ENCODE measurements at regions not wholly inside any gene's neighbourhood (a gene's known extent, or its start where the extent isn't known, plus 50 kb on each side); places are given as distances from the start of the nearest gene placed in this dataset.

DNA sequence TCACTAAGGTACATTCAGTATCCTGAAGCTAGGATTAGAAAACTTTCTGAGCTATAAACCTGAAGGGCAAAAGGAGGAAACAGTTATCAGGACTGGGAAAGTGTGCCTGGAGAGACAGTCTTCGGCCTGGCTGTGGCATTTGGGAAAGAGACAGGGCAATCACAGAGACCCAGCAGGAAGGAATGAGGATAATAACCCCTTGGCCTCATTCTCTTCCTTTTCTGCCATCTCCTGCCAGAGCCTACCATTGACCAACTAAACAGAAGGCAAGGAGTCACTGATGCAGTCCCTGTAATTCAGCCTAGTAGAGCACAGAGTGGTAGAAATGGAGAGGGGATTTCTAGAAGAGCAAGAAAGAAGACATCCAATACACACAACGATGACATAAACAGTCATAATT lies 359.4 kb downstream of the HDGFL1 start:
- H3K27ac ChIP-seq (ENCODE audit: low read depth in 2 of 2, low read length in 2 of 2): no peak overlapping the region
- no peaks in the 10 kb centered on the region for H3K9me3 ChIP-seq (ENCODE audit: control insufficient read depth in 2 of 2, low read length in 2 of 2)
- no peaks in the 10 kb centered on the region for H3K4me1 ChIP-seq (ENCODE audit: control insufficient read depth in 2 of 2, insufficient read depth in 2 of 2, low read length in 2 of 2)
- H3K27me3 ChIP-seq (ENCODE audit: control insufficient read depth in 2 of 2, insufficient read depth in 2 of 2, low read length in 2 of 2): no peaks in the 10 kb centered on the region
- H3K36me3 ChIP-seq (ENCODE audit: control insufficient read depth in 2 of 2, insufficient read depth in 2 of 2, low read length in 2 of 2): no peaks in the 10 kb centered on the region
- no peak overlapping the region for H3K4me3 ChIP-seq (ENCODE audit: low read length in 2 of 2)
- no peak overlapping the region for H3K9ac ChIP-seq (ENCODE audit: low read depth in 1 of 2, low read length in 2 of 2)

DNA sequence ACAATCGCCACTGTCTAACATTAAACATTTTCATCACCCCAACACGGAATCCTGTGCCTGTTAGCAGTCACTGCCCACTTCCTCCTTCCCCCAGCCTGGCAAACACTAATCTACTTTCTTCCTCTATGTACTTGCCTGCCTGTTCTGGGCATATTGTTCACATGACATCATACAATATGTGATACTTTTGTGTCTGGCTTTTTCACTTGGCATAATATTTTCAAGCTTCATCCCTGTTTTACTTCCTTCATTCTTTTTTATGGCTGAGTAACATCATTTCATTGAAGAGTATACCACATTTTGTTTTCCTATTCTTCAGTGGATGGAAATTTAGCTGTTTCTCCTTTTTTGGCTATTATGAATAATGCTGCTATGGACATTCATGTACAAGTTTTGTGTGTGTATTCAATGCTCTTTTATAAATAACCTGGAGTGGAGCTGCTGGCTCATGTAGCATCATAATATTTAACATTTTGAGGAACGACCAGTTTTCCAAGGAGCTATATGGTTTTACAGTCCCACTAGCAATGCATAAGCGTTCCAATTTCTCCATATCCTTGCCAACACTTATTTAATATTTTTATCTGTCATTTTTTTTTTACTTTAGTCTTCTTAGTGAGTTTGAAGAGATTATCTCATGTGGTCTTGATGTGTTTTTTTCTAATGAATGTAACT lies 360.1 kb downstream of the HDGFL1 start:
- Histone ChIP-seq H3K9ac (ENCODE audit: low read depth in 1 of 2, low read length in 2 of 2) (no peak overlapping the region), H3K36me3 (ENCODE audit: control insufficient read depth in 2 of 2, insufficient read depth in 2 of 2, low read length in 2 of 2) (no peaks in the 10 kb centered on the region), H3K27me3 (ENCODE audit: control insufficient read depth in 2 of 2, insufficient read depth in 2 of 2, low read length in 2 of 2) (no peaks in the 10 kb centered on the region), H3K4me3 (ENCODE audit: low read length in 2 of 2) (no peak overlapping the region), H3K27ac (ENCODE audit: low read depth in 2 of 2, low read length in 2 of 2) (no peak overlapping the region), H3K9me3 (ENCODE audit: control insufficient read depth in 2 of 2, low read length in 2 of 2) (no peaks in the 10 kb centered on the region), H3K4me1 (ENCODE audit: control insufficient read depth in 2 of 2, insufficient read depth in 2 of 2, low read length in 2 of 2) (no peaks in the 10 kb centered on the region)

DNA sequence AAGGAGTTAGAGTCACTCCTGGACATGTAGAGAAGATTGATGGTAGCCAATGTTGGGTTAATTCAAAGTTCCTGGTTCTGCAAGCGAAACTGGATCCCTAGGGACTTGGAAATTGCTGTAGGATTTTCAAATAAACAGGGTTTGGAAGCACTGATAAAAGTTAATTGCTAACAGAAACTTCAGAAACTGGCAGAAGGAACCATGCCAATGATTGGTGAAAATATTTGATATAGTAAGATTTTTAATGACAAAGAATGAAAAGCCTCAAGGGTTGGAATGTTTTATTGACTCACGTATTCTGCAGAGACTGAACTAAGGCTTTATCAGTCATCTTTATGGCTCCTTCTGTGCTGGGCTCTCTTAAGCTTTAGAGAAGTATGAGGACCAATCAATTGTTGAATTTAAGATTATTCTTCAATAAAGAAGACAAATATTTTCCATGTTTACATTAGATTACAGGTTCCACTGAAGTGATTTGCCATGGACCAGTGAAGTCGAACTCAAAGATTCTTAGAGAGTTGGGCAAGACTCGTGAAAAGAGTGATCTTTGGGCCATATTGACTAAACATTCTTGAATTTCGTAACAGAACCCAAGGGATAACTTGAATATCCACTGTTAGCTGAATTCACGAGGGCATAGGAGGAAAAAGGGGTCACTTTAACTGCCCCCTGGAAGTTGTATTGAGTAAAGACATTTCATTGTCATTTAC lies 371.4 kb downstream of the HDGFL1 start:
- Histone ChIP-seq H3K4me3 (ENCODE audit: low read length in 2 of 2) (no peak overlapping the region), H3K27ac (ENCODE audit: low read depth in 2 of 2, low read length in 2 of 2) (no peak overlapping the region), H3K36me3 (ENCODE audit: control insufficient read depth in 2 of 2, insufficient read depth in 2 of 2, low read length in 2 of 2) (no peaks in the 10 kb centered on the region), H3K9me3 (ENCODE audit: control insufficient read depth in 2 of 2, low read length in 2 of 2) (peaks cover 0 to 2% of the 10 kb centered on the region in 2 donors), H3K9ac (ENCODE audit: low read depth in 1 of 2, low read length in 2 of 2) (no peak overlapping the region), H3K4me1 (ENCODE audit: control insufficient read depth in 2 of 2, insufficient read depth in 2 of 2, low read length in 2 of 2) (no peaks in the 10 kb centered on the region), H3K27me3 (ENCODE audit: control insufficient read depth in 2 of 2, insufficient read depth in 2 of 2, low read length in 2 of 2) (no peaks in the 10 kb centered on the region)

DNA sequence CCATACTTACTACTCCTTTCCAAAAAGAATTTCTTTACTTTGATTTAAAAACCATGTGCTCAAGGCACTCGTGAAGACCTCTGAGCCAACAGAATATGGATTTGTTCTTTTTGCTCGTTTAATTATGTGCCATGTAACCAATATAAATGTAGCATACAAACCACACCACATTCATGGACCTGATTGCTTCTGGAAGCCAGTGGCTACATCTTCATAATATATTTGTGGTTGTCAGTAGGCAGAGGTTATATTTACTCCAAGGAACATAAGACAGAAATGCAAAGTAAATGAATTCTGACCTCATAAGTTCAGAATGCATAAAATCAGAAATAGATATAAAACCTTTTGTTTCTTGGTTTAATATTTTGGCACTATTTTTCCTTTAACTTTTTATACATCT lies 373.0 kb downstream of the HDGFL1 start:
- no peak overlapping the region for H3K27ac ChIP-seq (ENCODE audit: low read depth in 2 of 2, low read length in 2 of 2)
- H3K9ac ChIP-seq (ENCODE audit: low read depth in 1 of 2, low read length in 2 of 2): no peak overlapping the region
- no peak overlapping the region for H3K4me3 ChIP-seq (ENCODE audit: low read length in 2 of 2)
- H3K4me1 ChIP-seq (ENCODE audit: control insufficient read depth in 2 of 2, insufficient read depth in 2 of 2, low read length in 2 of 2): no peaks in the 10 kb centered on the region
- no peaks in the 10 kb centered on the region for H3K36me3 ChIP-seq (ENCODE audit: control insufficient read depth in 2 of 2, insufficient read depth in 2 of 2, low read length in 2 of 2)
- H3K9me3 ChIP-seq (ENCODE audit: control insufficient read depth in 2 of 2, low read length in 2 of 2): peaks cover 0 to 2% of the 10 kb centered on the region in 2 donors
- H3K27me3 ChIP-seq (ENCODE audit: control insufficient read depth in 2 of 2, insufficient read depth in 2 of 2, low read length in 2 of 2): no peaks in the 10 kb centered on the region

DNA sequence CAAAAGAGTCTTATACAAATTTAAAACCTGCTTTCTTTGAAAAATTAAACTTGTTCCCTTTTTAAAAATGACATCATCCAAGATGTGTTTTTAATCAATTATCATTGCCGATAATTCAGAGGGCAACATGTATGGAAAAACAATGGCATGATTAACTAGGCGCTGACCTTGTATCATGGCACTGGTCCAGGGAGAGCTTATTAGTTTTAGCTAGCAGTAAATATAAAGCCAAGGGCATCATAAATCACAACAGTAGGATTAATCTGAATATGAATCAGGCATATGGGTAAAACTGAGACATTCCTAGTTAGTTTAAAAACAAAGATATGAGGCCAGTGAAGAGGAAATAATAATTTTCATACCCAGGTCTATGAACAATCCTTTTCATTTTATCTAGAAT lies 374.0 kb downstream of the HDGFL1 start:
- Histone ChIP-seq H3K27me3 (ENCODE audit: control insufficient read depth in 2 of 2, insufficient read depth in 2 of 2, low read length in 2 of 2) (no peaks in the 10 kb centered on the region), H3K4me3 (ENCODE audit: low read length in 2 of 2) (no peak overlapping the region), H3K36me3 (ENCODE audit: control insufficient read depth in 2 of 2, insufficient read depth in 2 of 2, low read length in 2 of 2) (no peaks in the 10 kb centered on the region), H3K4me1 (ENCODE audit: control insufficient read depth in 2 of 2, insufficient read depth in 2 of 2, low read length in 2 of 2) (no peaks in the 10 kb centered on the region), H3K9ac (ENCODE audit: low read depth in 1 of 2, low read length in 2 of 2) (no peak overlapping the region), H3K27ac (ENCODE audit: low read depth in 2 of 2, low read length in 2 of 2) (no peak overlapping the region), H3K9me3 (ENCODE audit: control insufficient read depth in 2 of 2, low read length in 2 of 2) (peaks cover 0 to 2% of the 10 kb centered on the region in 2 donors)

DNA sequence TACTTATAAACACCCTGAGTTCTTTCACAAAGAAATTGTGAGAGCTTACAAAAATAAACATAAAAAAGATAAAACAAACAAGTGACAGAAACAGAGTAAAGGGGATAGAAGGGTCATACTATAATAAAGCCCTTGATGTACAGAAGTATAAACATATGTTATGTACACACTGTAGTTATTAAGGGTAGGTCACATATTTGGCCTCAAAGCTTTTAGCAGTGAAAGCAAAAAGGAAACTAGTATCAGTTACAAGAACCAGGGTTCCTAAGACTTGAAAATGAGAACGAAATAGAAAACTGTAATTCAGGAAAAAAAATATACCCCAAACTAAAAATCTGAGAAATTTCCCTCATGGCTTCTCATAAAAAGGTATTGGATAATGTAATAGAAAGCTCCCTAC lies 380.6 kb downstream of the HDGFL1 start:
- Histone ChIP-seq H3K4me3 (ENCODE audit: low read length in 2 of 2) (no peak overlapping the region), H3K9ac (ENCODE audit: low read depth in 1 of 2, low read length in 2 of 2) (no peak overlapping the region), H3K36me3 (ENCODE audit: control insufficient read depth in 2 of 2, insufficient read depth in 2 of 2, low read length in 2 of 2) (no peaks in the 10 kb centered on the region), H3K27me3 (ENCODE audit: control insufficient read depth in 2 of 2, insufficient read depth in 2 of 2, low read length in 2 of 2) (no peaks in the 10 kb centered on the region), H3K27ac (ENCODE audit: low read depth in 2 of 2, low read length in 2 of 2) (no peak overlapping the region), H3K4me1 (ENCODE audit: control insufficient read depth in 2 of 2, insufficient read depth in 2 of 2, low read length in 2 of 2) (peaks cover 0 to 3% of the 10 kb centered on the region in 2 donors), H3K9me3 (ENCODE audit: control insufficient read depth in 2 of 2, low read length in 2 of 2) (no peaks in the 10 kb centered on the region)

DNA sequence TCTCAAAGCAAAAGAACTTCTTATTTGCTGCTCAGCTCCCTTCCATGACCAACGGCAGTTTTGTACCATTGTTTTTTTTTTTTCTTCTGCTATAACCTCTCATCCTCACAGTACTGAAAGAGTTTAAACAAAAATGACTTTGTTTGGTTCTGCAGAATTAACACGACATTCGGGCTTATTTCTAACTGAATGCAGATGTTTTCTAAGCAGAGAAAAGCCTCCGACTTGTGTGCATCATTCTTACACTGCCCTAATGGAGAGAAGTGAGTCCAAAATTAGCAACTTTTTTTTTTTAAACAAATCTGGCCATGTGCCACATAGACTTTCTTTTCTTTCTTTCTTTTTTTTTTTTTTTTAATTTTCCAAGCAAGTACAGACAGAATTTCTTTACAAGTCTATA lies 382.7 kb downstream of the HDGFL1 start:
- Histone ChIP-seq H3K4me1 (ENCODE audit: control insufficient read depth in 2 of 2, insufficient read depth in 2 of 2, low read length in 2 of 2) (peaks cover 0 to 3% of the 10 kb centered on the region in 2 donors), H3K27ac (ENCODE audit: low read depth in 2 of 2, low read length in 2 of 2) (no peak overlapping the region), H3K27me3 (ENCODE audit: control insufficient read depth in 2 of 2, insufficient read depth in 2 of 2, low read length in 2 of 2) (no peaks in the 10 kb centered on the region), H3K4me3 (ENCODE audit: low read length in 2 of 2) (no peak overlapping the region), H3K36me3 (ENCODE audit: control insufficient read depth in 2 of 2, insufficient read depth in 2 of 2, low read length in 2 of 2) (no peaks in the 10 kb centered on the region), H3K9ac (ENCODE audit: low read depth in 1 of 2, low read length in 2 of 2) (no peak overlapping the region), H3K9me3 (ENCODE audit: control insufficient read depth in 2 of 2, low read length in 2 of 2) (no peaks in the 10 kb centered on the region)

DNA sequence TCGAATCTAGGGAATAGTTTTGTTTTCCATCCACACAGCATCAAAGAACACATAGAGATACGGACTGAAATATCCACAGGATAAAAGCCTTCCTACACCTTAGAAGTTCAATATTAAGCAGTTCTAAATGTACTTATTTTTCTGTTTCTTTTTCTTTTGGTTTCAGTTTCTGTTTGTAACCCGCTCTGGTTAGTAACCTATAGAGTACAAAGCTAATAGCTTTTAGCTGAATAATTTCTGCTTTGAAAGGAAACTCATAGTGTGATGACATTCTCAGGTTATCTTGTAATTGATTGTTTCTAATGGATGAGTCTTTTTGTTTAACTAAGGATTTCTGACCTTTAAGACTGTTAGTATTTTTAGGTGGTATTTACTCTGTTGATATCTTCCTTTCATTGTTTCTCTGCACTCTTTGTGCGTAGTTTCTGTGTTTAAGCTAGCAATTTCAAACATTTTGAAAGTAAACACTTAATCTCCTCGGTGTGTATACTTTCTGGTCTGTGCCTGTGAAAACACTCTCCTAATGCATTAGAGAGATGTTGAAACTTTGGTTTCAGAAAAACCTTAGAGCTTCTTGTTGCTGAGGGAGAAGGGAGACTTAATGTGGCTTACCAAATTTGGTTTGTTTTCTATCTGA lies 385.5 kb downstream of the HDGFL1 start:
- Histone ChIP-seq H3K27ac (ENCODE audit: low read depth in 2 of 2, low read length in 2 of 2) (no peak overlapping the region), H3K4me3 (ENCODE audit: low read length in 2 of 2) (peak overlapping the region in 1 of 2 donors; percentile 34), H3K4me1 (ENCODE audit: control insufficient read depth in 2 of 2, insufficient read depth in 2 of 2, low read length in 2 of 2) (peaks cover 0 to 3% of the 10 kb centered on the region in 2 donors), H3K27me3 (ENCODE audit: control insufficient read depth in 2 of 2, insufficient read depth in 2 of 2, low read length in 2 of 2) (no peaks in the 10 kb centered on the region), H3K36me3 (ENCODE audit: control insufficient read depth in 2 of 2, insufficient read depth in 2 of 2, low read length in 2 of 2) (no peaks in the 10 kb centered on the region), H3K9me3 (ENCODE audit: control insufficient read depth in 2 of 2, low read length in 2 of 2) (no peaks in the 10 kb centered on the region), H3K9ac (ENCODE audit: low read depth in 1 of 2, low read length in 2 of 2) (no peak overlapping the region)

DNA sequence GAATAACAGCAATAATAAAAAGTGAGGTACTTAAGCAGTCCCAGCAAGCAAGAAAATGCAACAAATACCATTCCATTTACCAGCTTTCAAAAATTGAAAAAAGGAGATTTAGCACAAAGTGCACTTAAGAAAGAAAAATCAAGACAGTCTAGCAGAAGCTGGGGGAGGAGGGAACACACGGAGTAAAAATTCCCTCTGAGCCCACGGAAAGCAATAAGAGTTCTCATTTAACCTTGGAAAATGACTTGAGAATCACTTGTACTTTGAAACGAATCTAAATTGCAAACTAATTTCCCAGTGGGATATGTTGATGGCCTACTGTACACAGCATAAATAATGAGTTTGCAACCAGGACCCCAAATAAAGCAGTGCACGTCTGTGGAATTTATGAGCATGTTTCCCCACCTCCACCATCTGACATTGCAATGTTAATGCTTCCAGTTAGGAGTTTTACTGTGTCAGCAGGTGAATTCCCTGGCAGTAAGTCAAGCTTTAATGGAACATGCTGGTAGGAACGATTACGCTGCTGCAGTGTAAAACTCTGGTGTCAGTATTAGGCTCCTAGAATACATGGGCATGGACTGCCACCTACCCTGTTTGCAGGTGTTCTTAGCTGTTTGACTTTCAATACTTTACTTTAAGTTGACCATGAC lies 386.8 kb downstream of the HDGFL1 start:
- H3K4me3 ChIP-seq (ENCODE audit: low read length in 2 of 2): no peak overlapping the region
- no peaks in the 10 kb centered on the region for H3K36me3 ChIP-seq (ENCODE audit: control insufficient read depth in 2 of 2, insufficient read depth in 2 of 2, low read length in 2 of 2)
- no peaks in the 10 kb centered on the region for H3K27me3 ChIP-seq (ENCODE audit: control insufficient read depth in 2 of 2, insufficient read depth in 2 of 2, low read length in 2 of 2)
- H3K9ac ChIP-seq (ENCODE audit: low read depth in 1 of 2, low read length in 2 of 2): no peak overlapping the region
- H3K27ac ChIP-seq (ENCODE audit: low read depth in 2 of 2, low read length in 2 of 2): no peak overlapping the region
- H3K4me1 ChIP-seq (ENCODE audit: control insufficient read depth in 2 of 2, insufficient read depth in 2 of 2, low read length in 2 of 2): peaks cover 0 to 3% of the 10 kb centered on the region in 2 donors
- no peaks in the 10 kb centered on the region for H3K9me3 ChIP-seq (ENCODE audit: control insufficient read depth in 2 of 2, low read length in 2 of 2)

DNA sequence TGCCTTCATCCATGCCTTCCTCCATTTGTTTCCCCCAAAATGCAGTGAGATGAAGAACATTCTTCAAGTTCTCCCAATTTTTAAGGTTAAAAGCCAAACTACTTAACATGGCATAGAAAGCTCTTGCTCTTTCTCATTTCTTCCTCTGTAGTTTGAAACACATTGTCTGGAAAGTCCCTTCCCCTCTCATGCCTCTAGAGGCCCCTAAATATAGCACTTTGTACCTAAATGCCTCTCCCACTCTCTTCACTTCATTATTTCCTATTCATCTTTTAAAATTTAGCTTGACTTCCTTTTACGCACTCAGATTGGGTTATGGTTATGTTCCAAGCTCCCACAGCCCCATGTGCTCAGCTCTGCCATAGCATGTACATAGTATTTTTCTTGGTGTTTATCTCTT lies 389.3 kb downstream of the HDGFL1 start:
- no peaks in the 10 kb centered on the region for H3K36me3 ChIP-seq (ENCODE audit: control insufficient read depth in 2 of 2, insufficient read depth in 2 of 2, low read length in 2 of 2)
- no peaks in the 10 kb centered on the region for H3K27me3 ChIP-seq (ENCODE audit: control insufficient read depth in 2 of 2, insufficient read depth in 2 of 2, low read length in 2 of 2)
- H3K9ac ChIP-seq (ENCODE audit: low read depth in 1 of 2, low read length in 2 of 2): no peak overlapping the region
- no peaks in the 10 kb centered on the region for H3K9me3 ChIP-seq (ENCODE audit: control insufficient read depth in 2 of 2, low read length in 2 of 2)
- H3K4me3 ChIP-seq (ENCODE audit: low read length in 2 of 2): no peak overlapping the region
- no peak overlapping the region for H3K27ac ChIP-seq (ENCODE audit: low read depth in 2 of 2, low read length in 2 of 2)
- H3K4me1 ChIP-seq (ENCODE audit: control insufficient read depth in 2 of 2, insufficient read depth in 2 of 2, low read length in 2 of 2): no peaks in the 10 kb centered on the region
